ENCODE measurements at regions not wholly inside any gene's neighbourhood (a gene's known extent, or its start where the extent isn't known, plus 50 kb on each side); places are given as distances from the start of the nearest gene placed in this dataset.
"Not testable (repeated sequence)": the region's sequence is repeated elsewhere in the genome, so short reads cannot be mapped to it uniquely, and the experiment has no call there.

DNA sequence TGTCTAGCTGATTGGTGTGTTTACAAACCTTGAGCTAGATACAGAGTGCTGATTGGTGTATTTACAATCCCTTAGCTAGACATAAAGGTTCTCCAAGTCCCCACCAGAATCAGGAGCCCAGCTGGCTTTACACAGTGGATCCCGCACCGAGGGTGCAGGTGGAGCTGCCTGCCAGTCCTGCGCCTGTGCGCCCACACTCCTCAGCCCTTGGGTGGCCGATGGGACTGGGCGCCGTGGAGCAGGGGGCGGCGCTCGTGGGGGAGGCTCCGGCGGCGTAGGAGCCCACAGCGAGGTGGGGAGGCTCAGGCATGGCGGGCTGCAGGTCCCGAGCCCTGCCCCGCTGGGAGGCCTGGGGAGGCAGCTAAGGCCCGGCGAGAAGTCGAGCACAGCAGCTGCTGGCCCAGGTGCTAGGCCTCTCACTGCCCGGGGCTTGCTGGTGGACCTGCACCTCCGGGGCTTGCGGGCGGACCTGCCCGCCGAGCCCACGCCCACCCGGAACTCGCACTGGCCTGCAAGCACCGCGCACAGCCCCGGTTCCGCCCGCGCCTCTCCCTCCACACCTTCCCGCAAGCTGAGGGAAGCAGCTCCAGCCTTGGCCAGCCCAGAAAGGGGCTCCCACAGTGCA, 51.0 kb upstream of the CDYL start:
- H3K27ac ChIP-seq (ENCODE audit: insufficient read depth, low read depth, low read length); POLR2A ChIA-PET; H3K9me1 ChIP-seq (replicated peaks; ENCODE audit: control insufficient read depth, extremely low read depth, insufficient read depth, low read length); BruUV-seq (replicated peaks); H2AFZ ChIP-seq (ENCODE audit: low read depth, low read length); H3K36me3 ChIP-seq (ENCODE audit: control insufficient read depth in 2 of 2, extremely low read depth in 1 of 2, insufficient read depth in 2 of 2, low read length in 2 of 2); H4K20me1 ChIP-seq (replicated peaks; ENCODE audit: control insufficient read depth, extremely low read depth, insufficient read depth, low read length); dilution Hi-C loops (cut with MboI; ENCODE audit: extremely low pct_ligation_motif_present, low sequenced_read_pairs); H3K4me3 ChIP-seq (replicated peaks in 1 of 3; ENCODE audit: insufficient read depth in 1 of 3, low read depth in 1 of 3, low read length in 3 of 3); DNase-seq (ENCODE audit: low read depth, low spot score); FAIRE-seq; H3K4me1 ChIP-seq (ENCODE audit: control insufficient read depth, extremely low read depth, insufficient read depth, low read length); H3K9ac ChIP-seq (replicated peaks; ENCODE audit: extremely low read depth, insufficient read depth, low read length); H3K4me2 ChIP-seq (ENCODE audit: insufficient read depth, low read length); intact Hi-C loops (cut with micrococcal nuclease); H3K9me3 ChIP-seq (replicated peaks; ENCODE audit: control insufficient read depth, insufficient read depth, low read length); H3K79me2 ChIP-seq (ENCODE audit: control insufficient read depth, insufficient read depth, low read length): not testable (repeated sequence)
- CTCF ChIA-PET = interaction anchor here (1.0 kb wide), 1 partner anchor 19 kb away, joined by 3 read pairs; no protein-coding TSS in a partner anchor
- H3K27me3 ChIP-seq (ENCODE audit: control insufficient read depth in 2 of 2, insufficient read depth in 2 of 2, low read length in 2 of 2) = peaks cover 12 to 15% of the 10 kb centered on the region in 2 experiments

DNA sequence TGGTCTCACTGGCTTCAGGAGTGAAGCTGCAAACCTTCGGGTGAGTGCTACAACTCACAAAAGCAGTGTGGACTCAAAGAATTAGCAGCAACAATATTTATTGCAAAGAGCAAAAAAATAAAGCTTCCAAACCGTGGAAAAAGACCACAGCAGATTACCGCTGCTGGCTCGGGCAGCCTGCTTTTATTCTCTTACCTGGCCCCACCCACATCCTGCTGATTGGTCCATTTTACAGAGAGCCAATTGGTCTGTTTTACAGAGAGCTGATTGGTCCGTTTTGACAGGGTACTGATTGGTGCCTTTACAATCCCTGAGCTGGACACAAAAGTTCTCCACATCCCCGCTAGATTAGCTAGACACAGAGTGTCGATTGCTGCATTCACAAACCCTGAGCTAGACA, 51.5 kb upstream of the CDYL start:
- H3K4me2 ChIP-seq (ENCODE audit: insufficient read depth, low read length); H3K9me3 ChIP-seq (replicated peaks; ENCODE audit: control insufficient read depth, insufficient read depth, low read length); H3K36me3 ChIP-seq (ENCODE audit: control insufficient read depth in 2 of 2, extremely low read depth in 1 of 2, insufficient read depth in 2 of 2, low read length in 2 of 2); BruUV-seq (replicated peaks); intact Hi-C loops (cut with micrococcal nuclease); FAIRE-seq; H3K9ac ChIP-seq (replicated peaks; ENCODE audit: extremely low read depth, insufficient read depth, low read length); H3K4me3 ChIP-seq (replicated peaks in 1 of 3; ENCODE audit: insufficient read depth in 1 of 3, low read depth in 1 of 3, low read length in 3 of 3); H3K79me2 ChIP-seq (ENCODE audit: control insufficient read depth, insufficient read depth, low read length); dilution Hi-C loops (cut with MboI; ENCODE audit: extremely low pct_ligation_motif_present, low sequenced_read_pairs); H3K9me1 ChIP-seq (replicated peaks; ENCODE audit: control insufficient read depth, extremely low read depth, insufficient read depth, low read length); H3K27ac ChIP-seq (ENCODE audit: insufficient read depth, low read depth, low read length); POLR2A ChIA-PET; H4K20me1 ChIP-seq (replicated peaks; ENCODE audit: control insufficient read depth, extremely low read depth, insufficient read depth, low read length); DNase-seq (ENCODE audit: low read depth, low spot score); H2AFZ ChIP-seq (ENCODE audit: low read depth, low read length); H3K4me1 ChIP-seq (ENCODE audit: control insufficient read depth, extremely low read depth, insufficient read depth, low read length): not testable (repeated sequence)
- peaks cover 15% of the 10 kb centered on the region in 2 experiments for H3K27me3 ChIP-seq (ENCODE audit: control insufficient read depth in 2 of 2, insufficient read depth in 2 of 2, low read length in 2 of 2)
- CTCF ChIA-PET = interaction anchor here (1.0 kb wide), 1 partner anchor 20 kb away, joined by 3 read pairs; no protein-coding TSS in a partner anchor

DNA sequence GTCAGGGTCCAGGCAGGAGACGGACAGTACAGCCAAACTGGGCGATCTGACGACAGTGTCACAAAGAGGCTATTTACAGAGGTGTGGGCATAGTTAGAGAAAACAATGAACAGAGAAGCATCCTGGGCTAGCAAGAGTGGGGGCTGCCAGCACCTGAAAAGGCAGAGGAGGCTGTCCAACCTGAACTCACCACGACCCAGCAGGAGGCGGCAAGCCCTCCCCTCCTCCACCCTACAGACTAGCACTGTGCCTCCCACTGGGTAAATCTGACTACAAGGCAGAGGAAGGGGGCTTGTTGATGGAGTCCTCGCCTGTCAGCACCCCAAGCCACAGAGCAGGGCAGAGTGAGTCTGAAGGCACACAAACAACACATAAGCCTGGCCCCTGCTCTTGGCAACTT, 52.8 kb upstream of the CDYL start:
- intact Hi-C loops (cut with micrococcal nuclease) (no loop called here), dilution Hi-C loops (cut with MboI; ENCODE audit: extremely low pct_ligation_motif_present, low sequenced_read_pairs) (no loop called here)
- Histone ChIP-seq H3K27me3 (ENCODE audit: control insufficient read depth in 2 of 2, insufficient read depth in 2 of 2, low read length in 2 of 2) (peaks cover 12% of the 10 kb centered on the region in 2 experiments), H3K79me2 (ENCODE audit: control insufficient read depth, insufficient read depth, low read length) (no peaks in the 10 kb centered on the region), H3K4me3 (replicated peaks in 1 of 3; ENCODE audit: insufficient read depth in 1 of 3, low read depth in 1 of 3, low read length in 3 of 3) (no peak overlapping the region), H3K4me2 (ENCODE audit: insufficient read depth, low read length) (no peak overlapping the region), H3K36me3 (ENCODE audit: control insufficient read depth in 2 of 2, extremely low read depth in 1 of 2, insufficient read depth in 2 of 2, low read length in 2 of 2) (no peaks in the 10 kb centered on the region), H4K20me1 (replicated peaks; ENCODE audit: control insufficient read depth, extremely low read depth, insufficient read depth, low read length) (no peaks in the 10 kb centered on the region), H3K4me1 (ENCODE audit: control insufficient read depth, extremely low read depth, insufficient read depth, low read length) (no peaks in the 10 kb centered on the region), H3K27ac (ENCODE audit: insufficient read depth, low read depth, low read length) (no peak overlapping the region), H3K9me3 (replicated peaks; ENCODE audit: control insufficient read depth, insufficient read depth, low read length) (no peaks in the 10 kb centered on the region), H2AFZ (ENCODE audit: low read depth, low read length) (no peak overlapping the region), H3K9me1 (replicated peaks; ENCODE audit: control insufficient read depth, extremely low read depth, insufficient read depth, low read length) (no peaks in the 10 kb centered on the region), H3K9ac (replicated peaks; ENCODE audit: extremely low read depth, insufficient read depth, low read length) (no peak overlapping the region)
- no TSS peak for BruUV-seq (replicated peaks)
- TF ChIP-seq POLR2AphosphoS5 (IDR thresholded peaks at IDR 0.05; ENCODE audit: insufficient read depth, low read depth, low read length) (no peak), FOS (IDR thresholded peaks at IDR 0.05; ENCODE audit: borderline replicate concordance, insufficient read depth, low read length) (no peak), EZH2 (IDR thresholded peaks at IDR 0.05; ENCODE audit: borderline replicate concordance, low read depth, low read length, severe bottlenecking) (no peak)
- TF ChIP-seq, protein P1, sequence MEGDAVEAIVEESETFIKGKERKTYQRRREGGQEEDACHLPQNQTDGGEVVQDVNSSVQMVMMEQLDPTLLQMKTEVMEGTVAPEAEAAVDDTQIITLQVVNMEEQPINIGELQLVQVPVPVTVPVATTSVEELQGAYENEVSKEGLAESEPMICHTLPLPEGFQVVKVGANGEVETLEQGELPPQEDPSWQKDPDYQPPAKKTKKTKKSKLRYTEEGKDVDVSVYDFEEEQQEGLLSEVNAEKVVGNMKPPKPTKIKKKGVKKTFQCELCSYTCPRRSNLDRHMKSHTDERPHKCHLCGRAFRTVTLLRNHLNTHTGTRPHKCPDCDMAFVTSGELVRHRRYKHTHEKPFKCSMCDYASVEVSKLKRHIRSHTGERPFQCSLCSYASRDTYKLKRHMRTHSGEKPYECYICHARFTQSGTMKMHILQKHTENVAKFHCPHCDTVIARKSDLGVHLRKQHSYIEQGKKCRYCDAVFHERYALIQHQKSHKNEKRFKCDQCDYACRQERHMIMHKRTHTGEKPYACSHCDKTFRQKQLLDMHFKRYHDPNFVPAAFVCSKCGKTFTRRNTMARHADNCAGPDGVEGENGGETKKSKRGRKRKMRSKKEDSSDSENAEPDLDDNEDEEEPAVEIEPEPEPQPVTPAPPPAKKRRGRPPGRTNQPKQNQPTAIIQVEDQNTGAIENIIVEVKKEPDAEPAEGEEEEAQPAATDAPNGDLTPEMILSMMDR (IDR thresholded peaks at IDR 0.05; ENCODE audit: extremely low read depth in 1 of 2, insufficient read depth in 1 of 2, low read depth in 1 of 2, low read length in 2 of 2) = no peak
- TF ChIP-seq, protein P2, sequence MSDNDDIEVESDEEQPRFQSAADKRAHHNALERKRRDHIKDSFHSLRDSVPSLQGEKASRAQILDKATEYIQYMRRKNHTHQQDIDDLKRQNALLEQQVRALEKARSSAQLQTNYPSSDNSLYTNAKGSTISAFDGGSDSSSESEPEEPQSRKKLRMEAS (IDR thresholded peaks at IDR 0.05; ENCODE audit: insufficient read depth, insufficient read length) = no peak
- DNase-seq (ENCODE audit: low read depth, low spot score) = no peak
- POLR2A ChIA-PET = no interaction called here
- FAIRE-seq = no peak
- CTCF ChIA-PET = no interaction called here
